ENCODE measurements at regions not wholly inside any gene's neighbourhood (a gene's known extent, or its start where the extent isn't known, plus 50 kb on each side); places are given as distances from the start of the nearest gene placed in this dataset.

GRCh38 chr20:24776755-24777271, 172.3 kb upstream of the CST7 start:
- H3K56ac ChIP-seq (ENCODE audit: extremely low read depth, insufficient read depth, low read length), result no peak overlapping the region
- H2AFZ ChIP-seq (replicated peaks; ENCODE audit: low read length, poor library complexity), result no peak overlapping the region
- H3K4me3 ChIP-seq (ENCODE audit: insufficient read depth, low read depth, low read length), result no peak overlapping the region
- no peak overlapping the region for H3K27ac ChIP-seq (ENCODE audit: insufficient read depth, low read length)
- H3K9ac ChIP-seq (ENCODE audit: low read depth, low read length), result no peak overlapping the region
- no peak overlapping the region for H3K4ac ChIP-seq (ENCODE audit: low read depth, low read length)
- no peak overlapping the region for H3K14ac ChIP-seq (replicated peaks; ENCODE audit: low read depth, low read length)
- no peak for TF ChIP-seq RFX5 (IDR thresholded peaks at IDR 0.05; ENCODE audit: low read depth, low read length)
- TF ChIP-seq CHD1 (IDR thresholded peaks at IDR 0.05; ENCODE audit: low read depth, low read length), result no peak
- TF ChIP-seq RAD21 (IDR thresholded peaks at IDR 0.05; ENCODE audit: low read length), result no peak
- no peak for TF ChIP-seq CEBPB (IDR thresholded peaks at IDR 0.05; ENCODE audit: low read depth, low read length)
- TF ChIP-seq MXI1 (IDR thresholded peaks at IDR 0.05; ENCODE audit: borderline replicate concordance, low read depth, low read length), result no peak
- TF ChIP-seq MAFK (IDR thresholded peaks at IDR 0.05; ENCODE audit: low read depth, low read length), result no peak
- TF ChIP-seq POLR2A (IDR thresholded peaks at IDR 0.05; ENCODE audit: low read depth, low read length), result no peak
- no peak for TF ChIP-seq BHLHE40 (IDR thresholded peaks at IDR 0.05; ENCODE audit: low read depth, low read length)
- H3K9me1 ChIP-seq (ENCODE audit: insufficient read depth, low read length), result no peaks in the 10 kb centered on the region
- H4K20me1 ChIP-seq (ENCODE audit: insufficient read depth, low read length), result no peaks in the 10 kb centered on the region
- H3K36me3 ChIP-seq (ENCODE audit: control insufficient read depth, insufficient read depth, low read length), result no peaks in the 10 kb centered on the region
- H3K27me3 ChIP-seq (ENCODE audit: control insufficient read depth, insufficient read depth, low read length), result peaks cover 32% of the 10 kb centered on the region
- no peak overlapping the region for H2BK15ac ChIP-seq (ENCODE audit: low read depth, low read length)
- CTCF ChIA-PET, result interaction anchor here (1.1 kb wide), 1 partner anchor 483 kb away, joined by 3 read pairs; no protein-coding TSS in a partner anchor
- dilution Hi-C loops (cut with HindIII; ENCODE audit: low sequenced_read_pairs, unreplicated experiment) (no loop called here), in situ Hi-C loops (cut with MboI; ENCODE audit: low sequenced_read_pairs) (no loop called here), intact Hi-C loops (cut with micrococcal nuclease) (loop anchor here (10.0 kb wide), 1 partner anchor 252 kb away; no protein-coding TSS in a partner anchor)
- H4K5ac ChIP-seq (ENCODE audit: low read depth, low read length), result no peak overlapping the region
- DNase-seq (no peak), ATAC-seq (ENCODE audit: low read depth) (no peak)
- no peak overlapping the region for H4K91ac ChIP-seq (ENCODE audit: insufficient read depth, low read depth, low read length)
- no peak overlapping the region for H2AK5ac ChIP-seq (ENCODE audit: low read depth, low read length)
- H3K4me2 ChIP-seq (ENCODE audit: low read depth, low read length), result no peak overlapping the region
- no peak overlapping the region for H2BK120ac ChIP-seq (ENCODE audit: low read depth, low read length)
- H2BK20ac ChIP-seq (ENCODE audit: low read depth, low read length), result no peak overlapping the region
- H3K79me1 ChIP-seq (ENCODE audit: low read depth in 1 of 2, low read length in 2 of 2), result no peaks in the 10 kb centered on the region
- no CpG with 5 or more reads among the region's 6 CpGs for WGBS, 2 experiments (ENCODE audit: extremely low coverage in 2 of 2, insufficient read length in 1 of 2)
- 0 out of 2 replicates have a peak, but pooled peaks cover 1% of the 10 kb centered on the region for H3K9me3 ChIP-seq (ENCODE audit: control insufficient read depth, insufficient read depth, low read length)
- no TSS peak for BruUV-seq (replicated peaks)
- H2BK5ac ChIP-seq (ENCODE audit: low read depth, low read length, poor library complexity, severe bottlenecking), result no peak overlapping the region
- no peak overlapping the region for H2AK9ac ChIP-seq (replicated peaks; ENCODE audit: low read depth, low read length, poor library complexity)
- H3K18ac ChIP-seq (ENCODE audit: low read depth, low read length), result no peak overlapping the region
- 0 out of 2 replicates have a peak, but pooled peaks cover 2% of the 10 kb centered on the region for H3K4me1 ChIP-seq (ENCODE audit: control insufficient read depth, insufficient read depth, low read length)
- no peak overlapping the region for H3K23ac ChIP-seq (ENCODE audit: low read depth, low read length)
- POLR2A ChIA-PET (ENCODE audit: unreplicated experiment), result no interaction called here
- no peak overlapping the region for H4K8ac ChIP-seq (ENCODE audit: low read depth in 2 of 2, low read length in 2 of 2)
